Ovary (tissue), 3 donors: ENCODE measurements at regions not wholly inside any gene's neighbourhood (a gene's known extent, or its start where the extent isn't known, plus 50 kb on each side); places are given as distances from the start of the nearest gene placed in this dataset.

Experiments
- CTCF ChIP-seq, 3 donors: fragments of 450-650 bp in 2 of 3; fragments of 200-600 bp in 1 of 3; IDR thresholded peaks; one replicate each; pipeline versions ENCODE4 v1.5.1 to v1.8.0; 2016 to 2022; ENCODE audit warnings: antibody characterized with exemption in 3 of 3, mild to moderate bottlenecking in 1 of 3
- POLR2A ChIP-seq: fragments of 450-650 bp; IDR thresholded peaks from one replicate; pipeline ENCODE4 v1.6.1; 2017; ENCODE audit warnings: antibody characterized with exemption, mild to moderate bottlenecking, moderate library complexity
- donor health status: DM: no; HTN: no; CAD: no.

DNA sequence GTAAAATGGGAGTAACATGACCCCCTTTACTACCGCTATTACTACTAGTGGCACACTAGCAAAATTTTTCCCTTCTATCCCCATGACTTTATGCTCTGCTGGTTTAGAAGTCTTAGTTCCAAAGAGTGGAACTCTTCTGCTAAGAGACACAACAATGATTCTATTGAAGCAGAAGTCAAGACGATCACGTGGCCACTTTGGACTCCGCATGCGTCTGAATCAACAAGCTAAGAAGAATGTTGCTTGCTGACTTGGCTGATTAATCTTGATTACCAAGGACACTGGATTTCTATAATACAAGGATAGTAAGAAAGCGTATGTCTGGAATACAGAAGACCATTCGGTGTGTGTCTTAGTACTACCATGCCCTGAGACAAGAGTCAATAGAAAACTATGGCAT, 244.7 kb upstream of the BTBD3 start:
- TF ChIP-seq POLR2A (no peak), CTCF (IDR thresholded peaks at IDR 0.05) (no peak)
